Endothelial cell of umbilical vein (primary cell): ENCODE measurements at regions not wholly inside any gene's neighbourhood (a gene's known extent, or its start where the extent isn't known, plus 50 kb on each side); places are given as distances from the start of the nearest gene placed in this dataset.

Experiments
- BruUV-seq: library from RNA; stranded (reverse); fragments of 400-500 nt; replicated peaks from 2 replicates; lab custom pipeline; 2021; lab: Mats Ljungman, UMichigan
- CTCF ChIA-PET: fragments of 300-600, 350-600 bp; sonication (Branson Sonifier 250); formaldehyde crosslinking; loops from one replicate; lab custom pipeline; 2021; ENCODE audit warnings: antibody characterized with exemption, inconsistent platforms; lab: Charles Lee
- POLR2A ChIA-PET: fragments of 300-600, 350-600 bp; sonication (Branson Sonifier 250); formaldehyde crosslinking; loops from one replicate; lab custom pipeline; 2021; ENCODE audit warnings: antibody characterized with exemption, inconsistent platforms; lab: Charles Lee
- DNase-seq: peaks from one replicate; pipeline ENCODE4 v3.0.0-alpha.2; 2011; ENCODE audit warnings: low read depth, low spot score
- FAIRE-seq: peaks from 2 replicates; lab custom pipeline; 2011; peaks lifted over from hg19 to GRCh38; lab: Jason Lieb, UNC
- H2AFZ ChIP-seq: 2 replicates; pipeline ENCODE4 v1.6.0; 2012; ENCODE audit warnings: low read depth, low read length, control low read depth, inconsistent platforms
- H3K27ac ChIP-seq: 2 replicates; pipeline ENCODE4 v1.5.1; 2011; ENCODE audit warnings: low read depth, mild to moderate bottlenecking, control low read depth, low read length, moderate library complexity; ENCODE audit not compliant: insufficient read depth
- H3K27me3 ChIP-seq, 2 experiments: 2 replicates each; pipeline versions ENCODE4 v1.6.0 to v1.6.1; 2011; ENCODE audit warnings: low read length in 2 of 2, mixed read lengths in 1 of 2; ENCODE audit not compliant: control insufficient read depth in 2 of 2, insufficient read depth in 2 of 2
- H3K36me3 ChIP-seq, 2 experiments: 2 replicates in 1 of 2; 3 replicates in 1 of 2; pipeline ENCODE4 v1.5.1; 2011; ENCODE audit warnings: low read length in 2 of 2, mild to moderate bottlenecking in 1 of 2, moderate library complexity in 1 of 2; ENCODE audit not compliant: control insufficient read depth in 2 of 2, insufficient read depth in 2 of 2; ENCODE audit errors: extremely low read depth in 1 of 2
- H3K4me1 ChIP-seq: 3 replicates; pipeline ENCODE4 v1.5.1; 2011; ENCODE audit warnings: mild to moderate bottlenecking, low read length; ENCODE audit not compliant: control insufficient read depth, insufficient read depth; ENCODE audit errors: extremely low read depth
- H3K4me2 ChIP-seq: 2 replicates; pipeline ENCODE4 v1.6.1; 2011; ENCODE audit warnings: low read length, control low read depth, mixed read lengths; ENCODE audit not compliant: insufficient read depth
- H3K4me3 ChIP-seq, 3 experiments: fragments of 200-600 bp in 1 of 3; sonication (generic), shearing (Covaris generic) in 1 of 3; replicated peaks in 1 of 3; 2 replicates each; pipeline ENCODE4 v1.5.1; 2011 to 2016; ENCODE audit warnings: control low read depth in 3 of 3, low read length in 3 of 3, mild to moderate bottlenecking in 2 of 3, inconsistent platforms in 1 of 3, low read depth in 1 of 3, moderate library complexity in 1 of 3; ENCODE audit not compliant: insufficient read depth in 1 of 3
- H3K79me2 ChIP-seq: 2 replicates; pipeline ENCODE4 v1.6.0; 2012; ENCODE audit warnings: low read length, inconsistent platforms; ENCODE audit not compliant: control insufficient read depth, insufficient read depth
- H3K9ac ChIP-seq: replicated peaks from 2 replicates; pipeline ENCODE3; 2011; ENCODE audit warnings: low read length, control low read depth; ENCODE audit not compliant: insufficient read depth; ENCODE audit errors: extremely low read depth
- H3K9me1 ChIP-seq: replicated peaks from 3 replicates; pipeline ENCODE4 v1.6.0; 2011; ENCODE audit warnings: mild to moderate bottlenecking, low read length; ENCODE audit not compliant: control insufficient read depth, insufficient read depth; ENCODE audit errors: extremely low read depth
- H3K9me3 ChIP-seq: replicated peaks from 2 replicates; pipeline ENCODE4 v1.5.1; 2012; ENCODE audit warnings: low read length, inconsistent platforms; ENCODE audit not compliant: control insufficient read depth, insufficient read depth
- H4K20me1 ChIP-seq: replicated peaks from 2 replicates; pipeline ENCODE3; 2011; ENCODE audit warnings: mild to moderate bottlenecking, low read length; ENCODE audit not compliant: control insufficient read depth, insufficient read depth; ENCODE audit errors: extremely low read depth
- CTCF ChIP-seq, 2 donors: IDR thresholded peaks; 1 replicate in 1 of 2; 2 replicates in 1 of 2; pipeline ENCODE4 v1.5.1; 2011; ENCODE audit warnings: low read length in 2 of 2, mild to moderate bottlenecking in 2 of 2, moderate library complexity in 2 of 2, control low read depth in 1 of 2, inconsistent platforms in 1 of 2, low read depth in 1 of 2; ENCODE audit not compliant: insufficient read depth in 1 of 2; ENCODE audit errors: extremely low read depth in 1 of 2
- EZH2 ChIP-seq: IDR thresholded peaks from 2 replicates; pipeline ENCODE4 v1.6.1; 2012; ENCODE audit warnings: borderline replicate concordance, low read depth, mild to moderate bottlenecking, moderate library complexity, low read length, inconsistent platforms; ENCODE audit not compliant: severe bottlenecking
- FOS ChIP-seq: IDR thresholded peaks from 2 replicates; pipeline ENCODE4 v1.6.1; 2011; ENCODE audit warnings: mild to moderate bottlenecking, low read length, moderate library complexity, borderline replicate concordance; ENCODE audit not compliant: insufficient read depth
- GATA2 ChIP-seq: IDR thresholded peaks from 2 replicates; pipeline ENCODE4 v1.7.0; 2011; ENCODE audit warnings: low read depth, mild to moderate bottlenecking, moderate library complexity, mixed read lengths, low read length; ENCODE audit not compliant: insufficient read length, insufficient read depth
- JUN ChIP-seq: IDR thresholded peaks from 2 replicates; pipeline ENCODE4 v1.6.1; 2011; ENCODE audit warnings: borderline replicate concordance, low read depth; ENCODE audit not compliant: insufficient read length, insufficient read depth
- MAX ChIP-seq: IDR thresholded peaks from 2 replicates; pipeline ENCODE4 v1.6.1; 2011; ENCODE audit not compliant: insufficient read depth, insufficient read length
- MYC ChIP-seq: IDR thresholded peaks from one replicate; pipeline ENCODE4 v1.6.1; 2011; ENCODE audit warnings: mild to moderate bottlenecking, low read depth, low read length
- POLR2A ChIP-seq: IDR thresholded peaks from 2 replicates; pipeline ENCODE4 v1.6.1; 2012; ENCODE audit warnings: low read depth, mild to moderate bottlenecking, control low read depth, low read length
- POLR2AphosphoS5 ChIP-seq: IDR thresholded peaks from 2 replicates; pipeline ENCODE4 v1.6.1; 2012; ENCODE audit warnings: low read depth, mild to moderate bottlenecking, control low read depth, low read length, moderate library complexity; ENCODE audit not compliant: insufficient read depth
- dilution Hi-C: fragments of 300-500 bp; cut with MboI; formaldehyde crosslinking; loops from one replicate; pipeline ENCODE4 v1.15.0; 2019; ENCODE audit warnings: low sequenced_read_pairs; ENCODE audit not compliant: extremely low pct_ligation_motif_present
- intact Hi-C: fragments of 100-400 bp; cut with micrococcal nuclease; formaldehyde crosslinking; loops from one replicate; pipeline ENCODE4 v1.10.0; 2022

GRCh38 chr6:47376930-47377329 lies 67.2 kb upstream of the TNFRSF21 start:
- Histone ChIP-seq H3K9me3 (no peaks in the 10 kb centered on the region), H3K27ac (no peak overlapping the region), H3K36me3 (no peaks in the 10 kb centered on the region), H3K4me2 (no peak overlapping the region), H3K9ac (no peak overlapping the region), H4K20me1 (no peaks in the 10 kb centered on the region), H3K4me1 (no peaks in the 10 kb centered on the region), H2AFZ (no peak overlapping the region), H3K4me3 (no peak overlapping the region), H3K9me1 (no peaks in the 10 kb centered on the region), H3K27me3 (no peaks in the 10 kb centered on the region), H3K79me2 (no peaks in the 10 kb centered on the region)
- ChIA-PET CTCF (no interaction called here), POLR2A (no interaction called here)
- intact Hi-C loops = no loop called here
- no peak for DNase-seq
- no peak for FAIRE-seq
- no TSS peak for BruUV-seq
- dilution Hi-C loops = no loop called here
- no peak for TF ChIP-seq CTCF (IDR thresholded peaks at IDR 0.05; ENCODE audit: extremely low read depth in 1 of 2, insufficient read depth in 1 of 2, low read depth in 1 of 2, low read length in 2 of 2)
- no peak for TF ChIP-seq POLR2AphosphoS5

- no peak overlapping the region for H3K27ac ChIP-seq
- H3K9me3 ChIP-seq = no peaks in the 10 kb centered on the region
- DNase-seq = no peak
- H3K4me3 ChIP-seq = no peak overlapping the region
- H3K9ac ChIP-seq = no peak overlapping the region
- H3K9me1 ChIP-seq = no peaks in the 10 kb centered on the region
- ChIA-PET POLR2A (interaction anchor here (0.7 kb wide), 1 partner anchor 456 kb away, joined by 7 read pairs; no protein-coding TSS in a partner anchor), CTCF (interaction anchor here (0.7 kb wide), 1 partner anchor 16 kb away, joined by 3 read pairs; no protein-coding TSS in a partner anchor)
- no peak for FAIRE-seq
- H3K4me2 ChIP-seq = no peak overlapping the region
- intact Hi-C loops (no loop called here), dilution Hi-C loops (no loop called here)
- H3K27me3 ChIP-seq = no peaks in the 10 kb centered on the region
- no peak overlapping the region for H2AFZ ChIP-seq
- BruUV-seq = no TSS peak
- H3K79me2 ChIP-seq = no peaks in the 10 kb centered on the region
- TF ChIP-seq JUN = no peak
- no peak for TF ChIP-seq EZH2
- TF ChIP-seq GATA2 = no peak
- no peak for TF ChIP-seq POLR2A
- no peak for TF ChIP-seq CTCF (IDR thresholded peaks at IDR 0.05; ENCODE audit: extremely low read depth in 1 of 2, insufficient read depth in 1 of 2, low read depth in 1 of 2, low read length in 2 of 2)
- no peak for TF ChIP-seq FOS
- no peak for TF ChIP-seq POLR2AphosphoS5
- TF ChIP-seq MYC = no peak
- no peak for TF ChIP-seq MAX
- no peaks in the 10 kb centered on the region for H4K20me1 ChIP-seq
- no peaks in the 10 kb centered on the region for H3K4me1 ChIP-seq
- H3K36me3 ChIP-seq = no peaks in the 10 kb centered on the region
Observed at GRCh38 chr6:47377971-47378370, 68.3 kb upstream of the TNFRSF21 start.
